K562 (cell line): ENCODE measurements at regions not wholly inside any gene's neighbourhood (a gene's known extent, or its start where the extent isn't known, plus 50 kb on each side); places are given as distances from the start of the nearest gene placed in this dataset.
"Not testable (repeated sequence)": the region's sequence is repeated elsewhere in the genome, so short reads cannot be mapped to it uniquely, and the experiment has no call there.

Source experiments
- ATAC-seq: fragments of 200-7000 bp; cut with Tn5 transposase; 3 replicates; pipeline ENCODE4 v1.9.1; 2020; ENCODE audit warnings: moderate library complexity
- BruUV-seq: library from RNA; stranded (reverse); fragments of 400-500 nt; replicated peaks from 2 replicates; lab custom pipeline; 2021; lab: Mats Ljungman, UMichigan
- CTCF ChIA-PET: fragments of 300-600 bp; formaldehyde crosslinking; extraction: SDS; loops from one replicate; lab custom pipeline; 2021; ENCODE audit warnings: low intra/inter-chr PET ratio; lab: Yijun Ruan, JAX
- POLR2A ChIA-PET: fragments of 300-600, 350-650 bp; sonication (Branson Sonifier 250); formaldehyde crosslinking; extraction: SDS; loops from one replicate; lab custom pipeline; 2021; ENCODE audit warnings: antibody characterized with exemption, inconsistent platforms; lab: Yijun Ruan, JAX
- DNase-seq, 4 experiments: peaks; one replicate each; pipeline versions ENCODE4 v3.0.0 to v3.0.0-alpha.2; 2011 to 2018; ENCODE audit warnings: low spot score in 3 of 4, mixed read lengths in 3 of 4; ENCODE audit errors: extremely low read depth in 1 of 4
- FAIRE-seq: peaks from 2 replicates; lab custom pipeline; 2011; peaks lifted over from hg19 to GRCh38; lab: Jason Lieb, UNC
- H2AFZ ChIP-seq: 2 replicates; pipeline ENCODE4 v1.6.0; 2011; ENCODE audit warnings: low read depth, low read length, control low read depth, inconsistent platforms
- H3K27ac ChIP-seq: fragments of 200-600 bp; 3 replicates; pipeline ENCODE4 v1.8.0; 2011; ENCODE audit warnings: low read depth, mild to moderate bottlenecking, control low read depth, inconsistent platforms, low read length, moderate library complexity, mixed read lengths; ENCODE audit errors: extremely low read depth
- H3K27me3 ChIP-seq, 2 experiments: fragments of 300-600 bp in 1 of 2; 2 replicates in 1 of 2; 3 replicates in 1 of 2; pipeline versions ENCODE4 v1.6.0 to v1.8.0; 2011; ENCODE audit warnings: inconsistent platforms in 2 of 2, low read length in 2 of 2, mild to moderate bottlenecking in 1 of 2, mixed read lengths in 1 of 2, moderate library complexity in 1 of 2; ENCODE audit not compliant: control insufficient read depth in 2 of 2, insufficient read depth in 2 of 2
- H3K36me3 ChIP-seq: fragments of 300-600 bp; 3 replicates; pipeline ENCODE4 v1.8.0; 2011; ENCODE audit warnings: mild to moderate bottlenecking, low read length, inconsistent platforms; ENCODE audit not compliant: control insufficient read depth, insufficient read depth
- H3K4me1 ChIP-seq, 2 experiments: fragments of 200-600 bp in 1 of 2; replicated peaks in 1 of 2; 2 replicates in 1 of 2; 3 replicates in 1 of 2; pipeline versions ENCODE4 v1.5.1 to v1.8.0; 2011; ENCODE audit warnings: inconsistent platforms in 2 of 2, low read length in 2 of 2, mild to moderate bottlenecking in 1 of 2, mixed read lengths in 1 of 2, moderate library complexity in 1 of 2; ENCODE audit not compliant: control insufficient read depth in 2 of 2, insufficient read depth in 2 of 2
- H3K4me2 ChIP-seq: 2 replicates; pipeline ENCODE4 v1.6.1; 2011; ENCODE audit warnings: low read length, control low read depth, inconsistent platforms, mixed read lengths; ENCODE audit not compliant: insufficient read depth
- H3K4me3 ChIP-seq: fragments of 200-600 bp; sonication (generic), shearing (Covaris generic); 2 replicates; pipeline ENCODE4 v1.5.1; 2016; ENCODE audit warnings: control low read depth, inconsistent platforms
- H3K79me2 ChIP-seq: fragments of 200-600 bp; 3 replicates; pipeline ENCODE4 v1.8.0; 2011; ENCODE audit warnings: low read length, inconsistent platforms; ENCODE audit not compliant: control insufficient read depth, insufficient read depth
- H3K9ac ChIP-seq, 2 experiments: 2 replicates each; pipeline versions ENCODE4 v1.6.0 to v1.6.1; 2011; ENCODE audit warnings: low read depth in 2 of 2, low read length in 2 of 2, control low read depth in 1 of 2, inconsistent platforms in 1 of 2, mild to moderate bottlenecking in 1 of 2, mixed read lengths in 1 of 2; ENCODE audit not compliant: insufficient read depth in 1 of 2
- H3K9me1 ChIP-seq: one replicate; pipeline ENCODE4 v1.6.0; 2011; ENCODE audit warnings: inconsistent platforms, mild to moderate bottlenecking, low read length, moderate library complexity; ENCODE audit not compliant: control insufficient read depth, insufficient read depth
- H3K9me3 ChIP-seq: replicated peaks from 2 replicates; pipeline ENCODE4 v1.5.1; 2011; ENCODE audit warnings: low read depth, low read length, inconsistent platforms; ENCODE audit not compliant: control insufficient read depth, insufficient read depth
- H4K20me1 ChIP-seq: replicated peaks from 2 replicates; pipeline ENCODE4 v1.6.1; 2011; ENCODE audit warnings: low read length, inconsistent platforms, mixed read lengths; ENCODE audit not compliant: control insufficient read depth, insufficient read depth
- ETV1 ChIP-seq: fragments of 450-650 bp; conservative IDR thresholded peaks from 2 replicates; pipeline ENCODE4 v1.6.1; 2016; ENCODE audit warnings: missing genetic modification characterization, control low read depth, low read depth, missing compliant biosample characterization
- WGBS: fragments of 100-300 bp; shearing (Covaris generic); methylation state at CpG from one replicate; pipeline ENCODE4 v1.1.6; 2016; ENCODE audit warnings: low coverage, mixed read lengths; ENCODE audit not compliant: insufficient coverage; ENCODE audit errors: missing lambda C conversion rate; 5-methylcytosine and 5-hydroxymethylcytosine counted together
- in situ Hi-C: fragments of 300-500 bp; cut with MboI; formaldehyde crosslinking; loops from 4 replicates; pipeline ENCODE4 v1.15.0; 2018; ENCODE audit warnings: inconsistent platforms, mixed read lengths
- intact Hi-C: fragments of 100-400 bp; cut with micrococcal nuclease; formaldehyde crosslinking; loops from 2 replicates; pipeline ENCODE4 v1.14.2; 2022

GRCh38 chr4:189658259-189658658 lies 282.4 kb upstream of the FRG1 start:
- H4K20me1 ChIP-seq, ATAC-seq, H3K27me3 ChIP-seq, H3K9ac ChIP-seq, H3K4me1 ChIP-seq, H3K9me3 ChIP-seq, H3K27ac ChIP-seq, H3K9me1 ChIP-seq, DNase-seq, intact Hi-C loops, H3K4me2 ChIP-seq, in situ Hi-C loops, H3K4me3 ChIP-seq, CTCF ChIA-PET, POLR2A ChIA-PET, H3K79me2 ChIP-seq, H2AFZ ChIP-seq, FAIRE-seq, H3K36me3 ChIP-seq, BruUV-seq: not testable (repeated sequence)
- WGBS, result 7% methylated on average over 5 of the region's 5 CpGs
- peak; percentile 51; the same call in 1 of the 2 replicates for TF ChIP-seq ETV1

- H3K27me3 ChIP-seq, H3K27ac ChIP-seq, BruUV-seq, H3K9me1 ChIP-seq, DNase-seq, H3K79me2 ChIP-seq, H2AFZ ChIP-seq, H3K4me1 ChIP-seq, ATAC-seq, H4K20me1 ChIP-seq, CTCF ChIA-PET, H3K36me3 ChIP-seq, in situ Hi-C loops, H3K9me3 ChIP-seq, H3K9ac ChIP-seq, H3K4me2 ChIP-seq, H3K4me3 ChIP-seq, FAIRE-seq, POLR2A ChIA-PET, intact Hi-C loops: not testable (repeated sequence)
- WGBS, result 0% methylated on average over 4 of the region's 5 CpGs
These were observed 281.8 kb upstream of the FRG1 start for GRCh38 chr4:189658831-189659230.
